Testis (tissue), 2 donors: ENCODE measurements at regions not wholly inside any gene's neighbourhood (a gene's known extent, or its start where the extent isn't known, plus 50 kb on each side); places are given as distances from the start of the nearest gene placed in this dataset.

Experiments used
- CTCF ChIP-seq, 3 experiments: fragments of 450-650 bp in 2 of 3; fragments of 200-600 bp in 1 of 3; sonication (generic) in 1 of 3; IDR thresholded peaks; one replicate each; pipeline ENCODE4 v1.5.1; 2016 to 2019; ENCODE audit warnings: antibody characterized with exemption in 3 of 3, mild to moderate bottlenecking in 2 of 3, moderate library complexity in 1 of 3
- POLR2A ChIP-seq: fragments of 450-650 bp; IDR thresholded peaks from one replicate; pipeline ENCODE4 v1.6.1; 2017; ENCODE audit warnings: antibody characterized with exemption, mild to moderate bottlenecking, moderate library complexity

- no peak for TF ChIP-seq POLR2A
- TF ChIP-seq CTCF (IDR thresholded peaks at IDR 0.05) = no peak
These were observed 65.4 kb upstream of the SLC1A1 start for GRCh38 chr9:4424891-4425290.
